Fibroblast of skin of scalp (primary cell): ENCODE measurements at regions not wholly inside any gene's neighbourhood (a gene's known extent, or its start where the extent isn't known, plus 50 kb on each side); places are given as distances from the start of the nearest gene placed in this dataset.
"Not testable (repeated sequence)": the region's sequence is repeated elsewhere in the genome, so short reads cannot be mapped to it uniquely, and the experiment has no call there.

Experiments used
- DNase-seq: peaks from one replicate; pipeline ENCODE4 v3.0.0-alpha.2; 2013

DNA sequence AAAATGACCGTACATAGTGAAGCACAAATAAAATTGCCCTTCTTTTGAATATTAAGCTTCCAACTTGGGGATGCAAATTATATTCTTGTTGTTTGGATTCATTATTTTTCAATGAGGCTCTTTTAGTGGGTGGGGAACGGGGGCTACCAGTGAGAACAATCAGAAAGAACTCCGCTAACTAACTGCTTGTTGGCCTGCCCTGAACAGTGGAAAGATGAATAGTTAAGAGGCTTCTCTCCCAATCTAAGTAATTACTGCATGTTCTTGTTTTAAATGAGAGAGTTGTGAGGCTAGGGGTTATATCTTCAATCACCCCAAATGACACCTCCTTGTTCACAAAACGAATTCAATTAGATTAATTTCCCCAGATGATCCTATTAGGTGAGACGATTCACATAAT, 322.0 kb downstream of the FAT3 start:
- DNase-seq: no peak

DNA sequence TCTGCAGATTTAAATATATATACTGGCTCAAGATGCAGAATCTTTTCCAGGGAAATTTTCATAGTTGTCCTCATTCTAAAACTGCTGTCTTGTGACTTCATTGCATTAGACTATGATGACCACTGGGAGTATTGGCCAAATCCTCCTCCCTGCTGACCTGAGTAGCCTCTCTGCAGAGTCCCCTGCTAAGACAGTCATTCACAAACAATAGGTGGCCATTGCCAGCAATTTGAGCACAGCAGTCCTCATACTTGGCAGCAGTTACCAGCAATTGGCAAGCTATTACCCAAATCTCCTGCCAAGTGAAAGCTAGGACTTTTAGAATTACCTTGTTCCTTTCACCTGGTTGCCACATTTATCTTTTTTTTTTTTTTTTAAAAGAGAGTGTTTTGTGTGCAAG, 325.8 kb downstream of the FAT3 start:
- DNase-seq: no peak

DNA sequence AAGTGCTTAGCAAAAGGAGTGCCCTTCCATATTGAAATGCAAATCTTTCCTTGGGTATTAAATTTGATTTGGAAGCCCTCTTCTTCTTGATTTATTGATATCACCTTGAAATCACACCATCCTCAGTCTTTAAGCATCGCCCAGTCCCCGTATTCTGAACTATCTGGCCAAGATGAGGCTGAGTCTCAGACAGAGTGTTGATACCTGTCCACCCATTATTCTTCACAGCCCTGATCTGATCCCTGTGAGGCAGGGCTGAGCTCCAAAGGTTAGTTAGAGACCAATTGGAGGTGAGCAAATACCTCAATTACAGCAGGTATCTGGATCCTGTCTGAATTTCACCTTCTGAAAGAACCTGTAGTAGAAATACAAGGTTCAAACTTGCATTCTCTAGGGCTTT, 326.3 kb downstream of the FAT3 start:
- no peak for DNase-seq

DNA sequence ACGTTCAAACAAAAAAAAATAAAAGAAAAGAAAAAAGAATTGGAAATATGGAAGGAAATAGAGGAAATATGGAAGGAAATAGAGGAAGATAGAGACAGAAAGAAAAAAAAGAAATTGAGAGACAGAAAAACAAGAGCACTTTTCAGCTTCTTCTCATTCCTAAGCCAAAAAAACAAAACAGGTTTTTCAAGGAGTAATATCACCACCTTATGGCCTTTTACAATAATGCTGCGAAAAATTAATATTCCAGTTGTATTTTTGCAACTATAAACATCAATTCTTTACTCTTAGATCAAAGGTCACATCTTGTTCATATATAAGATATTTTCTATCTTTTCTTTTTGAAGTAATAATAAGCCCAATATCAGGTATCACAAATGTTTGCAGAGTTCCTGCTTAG, 328.3 kb downstream of the FAT3 start:
- peak; percentile 21 for DNase-seq

DNA sequence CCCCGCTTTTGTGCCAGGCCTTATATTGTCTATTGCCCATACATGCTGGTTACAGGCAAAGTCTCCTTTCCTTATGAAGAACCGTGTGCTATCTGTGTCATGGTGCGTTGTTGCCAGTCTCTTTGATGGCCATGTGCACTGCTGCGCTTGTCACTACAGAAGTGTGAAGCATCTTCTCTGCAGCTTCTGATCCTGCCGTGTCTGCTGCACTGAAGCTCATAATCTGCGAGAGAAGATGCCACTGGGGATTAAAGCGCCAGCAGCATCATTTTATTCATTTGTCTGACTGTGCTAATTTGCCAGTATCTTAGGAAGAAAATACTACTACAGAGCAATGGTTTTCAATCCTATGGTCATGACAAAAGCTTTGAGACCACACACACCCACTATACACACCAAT, 330.1 kb downstream of the FAT3 start:
- DNase-seq: no peak

DNA sequence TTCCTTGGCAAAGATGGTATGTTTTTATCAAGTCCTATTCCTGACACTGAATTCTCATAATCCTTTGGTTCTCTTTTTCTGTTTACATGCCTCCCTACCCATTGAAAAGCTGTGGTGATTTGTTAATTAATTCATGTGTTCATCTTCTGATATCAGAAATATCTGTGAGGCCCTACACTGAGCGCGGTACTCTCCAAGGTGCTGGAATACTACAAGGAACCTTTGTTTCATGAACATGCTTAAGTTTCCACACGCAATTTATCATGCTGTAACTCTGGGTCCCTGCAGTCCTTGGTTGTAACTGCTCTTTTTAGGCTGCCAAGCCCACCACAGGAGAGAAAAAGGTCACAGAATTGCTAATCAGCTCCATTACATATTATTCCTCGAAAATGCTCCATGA, 331.8 kb downstream of the FAT3 start:
- DNase-seq: peak; percentile 50

DNA sequence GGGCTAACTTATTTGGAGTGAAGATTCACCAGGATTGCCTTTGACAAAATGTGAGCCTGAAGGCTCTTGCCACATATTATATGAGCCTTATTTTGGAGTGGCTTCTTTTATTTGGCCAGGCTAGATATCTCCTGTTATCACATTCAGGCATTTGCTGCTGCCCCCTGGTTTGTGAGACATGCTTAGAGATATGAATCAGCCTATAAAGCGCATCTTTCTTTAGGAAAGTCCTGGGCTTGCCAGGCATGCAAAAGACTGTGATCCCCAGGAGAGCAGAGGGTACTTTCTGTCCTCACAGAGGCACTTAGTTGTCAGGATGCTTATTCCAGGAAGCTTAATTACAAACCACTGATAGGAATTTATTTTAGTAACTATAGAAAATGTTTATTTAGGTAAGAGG, 333.3 kb downstream of the FAT3 start:
- DNase-seq: peak; percentile 4

DNA sequence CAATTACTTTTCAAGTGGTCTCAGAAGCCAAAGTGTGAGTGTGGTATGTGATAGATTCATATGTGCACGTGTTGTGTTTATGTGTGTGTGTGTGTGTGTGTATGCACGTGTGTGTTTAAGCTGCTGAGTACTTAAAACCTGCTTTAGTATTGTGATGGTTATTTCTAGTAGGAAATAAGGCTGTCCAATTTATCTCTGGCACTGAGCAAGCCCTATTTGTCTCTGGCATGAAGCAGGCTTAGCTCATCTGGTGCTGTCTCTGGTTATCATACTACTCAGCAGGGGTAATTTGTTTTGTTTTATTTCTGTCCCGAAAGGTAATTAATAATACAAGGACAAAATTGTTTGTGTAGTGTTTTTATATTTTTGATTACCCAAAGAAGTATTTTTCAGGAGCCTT, 333.7 kb downstream of the FAT3 start:
- DNase-seq: no peak

DNA sequence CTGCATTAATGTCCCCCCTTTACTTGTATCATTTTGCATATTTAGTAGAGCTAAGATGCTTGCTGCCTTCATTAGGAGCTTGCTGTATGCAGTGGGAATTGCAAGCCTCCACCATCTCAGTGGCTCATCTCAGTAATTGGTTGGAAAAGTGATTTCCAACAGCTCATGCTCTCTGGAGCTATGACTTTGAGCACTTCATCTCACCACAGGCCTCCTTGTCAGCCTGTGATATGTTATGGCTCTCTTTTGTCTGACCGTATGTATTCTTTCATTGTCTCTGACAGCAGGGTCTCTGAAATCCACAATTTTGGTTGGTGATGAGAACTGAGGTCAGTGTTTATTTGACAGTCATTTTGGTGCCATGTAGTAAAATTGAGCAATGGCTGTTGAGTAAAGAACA, 345.1 kb downstream of the FAT3 start:
- no peak for DNase-seq

DNA sequence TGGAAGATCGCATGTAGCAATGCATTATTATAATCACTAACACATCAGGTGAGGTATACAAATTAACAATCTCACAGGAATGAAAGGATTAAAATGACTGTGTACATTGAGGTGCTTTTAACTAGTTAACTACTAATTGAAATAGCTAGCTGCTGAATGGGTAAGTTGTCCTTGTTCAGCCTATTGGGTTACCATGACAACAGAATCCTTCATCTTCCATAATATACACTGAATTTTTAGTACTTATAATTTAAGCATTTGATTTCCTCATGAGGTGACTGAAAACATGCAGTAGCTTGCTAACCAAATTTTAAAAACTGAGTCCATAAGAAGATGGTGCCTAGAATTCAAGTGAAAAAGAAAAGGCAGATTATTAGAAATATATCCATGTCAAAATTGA, 347.9 kb downstream of the FAT3 start:
- DNase-seq: no peak

DNA sequence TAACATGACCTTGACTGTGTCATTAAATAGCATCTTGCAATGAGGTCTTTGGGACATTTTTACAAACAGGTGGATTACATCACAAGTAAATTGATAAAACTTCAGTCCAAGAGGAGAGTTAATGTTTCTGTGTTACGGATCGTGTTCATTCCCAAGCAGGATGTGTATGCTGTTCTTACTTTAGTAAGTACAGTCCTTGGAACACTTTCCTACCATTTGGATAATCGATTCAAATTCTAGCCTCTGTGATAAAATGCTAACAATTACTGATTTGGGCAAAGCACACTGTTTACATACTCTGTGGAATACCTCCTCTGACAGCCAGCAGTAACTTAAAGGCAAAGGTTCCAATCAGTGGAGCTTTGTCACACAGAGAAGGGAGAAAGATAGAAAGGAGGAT, 351.7 kb downstream of the FAT3 start:
- no peak for DNase-seq

DNA sequence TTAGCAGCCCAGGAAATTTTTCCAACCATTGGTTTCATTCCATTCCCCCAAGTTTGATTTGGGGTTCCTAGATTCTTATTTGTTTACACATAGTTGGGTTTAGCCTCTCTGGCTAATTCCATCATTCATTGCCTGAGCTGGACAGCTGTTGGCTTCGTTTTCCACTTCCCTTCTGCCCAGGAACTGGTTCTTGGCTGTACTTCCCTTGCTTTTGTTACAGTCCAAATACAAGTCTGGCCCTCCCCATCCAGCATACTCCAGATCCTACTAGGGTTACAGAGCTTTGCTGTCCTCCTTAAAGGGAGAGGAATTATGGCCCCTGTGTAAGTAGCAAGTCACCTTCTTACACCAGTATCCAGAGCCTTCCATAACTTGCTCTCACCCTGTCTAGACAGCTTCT, 356.3 kb downstream of the FAT3 start:
- no peak for DNase-seq

DNA sequence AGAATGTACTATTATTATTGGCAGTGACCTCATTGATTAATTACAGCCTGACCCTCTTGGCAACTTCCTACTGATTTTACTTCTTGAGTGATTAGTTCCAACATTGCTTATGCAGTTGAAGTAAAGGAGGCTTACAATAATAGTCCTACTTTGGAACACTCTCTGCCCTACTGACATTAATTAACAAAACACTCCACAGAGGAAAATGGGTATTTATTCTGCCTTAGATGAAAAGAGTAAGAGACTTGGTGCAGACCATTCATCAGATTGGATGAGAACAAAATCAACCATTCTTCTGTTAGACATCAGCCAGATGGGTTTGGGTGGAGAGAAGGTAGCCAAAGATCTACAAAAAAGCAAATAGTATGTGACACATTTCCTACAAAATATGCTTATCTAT, 363.8 kb downstream of the FAT3 start:
- DNase-seq: no peak

DNA sequence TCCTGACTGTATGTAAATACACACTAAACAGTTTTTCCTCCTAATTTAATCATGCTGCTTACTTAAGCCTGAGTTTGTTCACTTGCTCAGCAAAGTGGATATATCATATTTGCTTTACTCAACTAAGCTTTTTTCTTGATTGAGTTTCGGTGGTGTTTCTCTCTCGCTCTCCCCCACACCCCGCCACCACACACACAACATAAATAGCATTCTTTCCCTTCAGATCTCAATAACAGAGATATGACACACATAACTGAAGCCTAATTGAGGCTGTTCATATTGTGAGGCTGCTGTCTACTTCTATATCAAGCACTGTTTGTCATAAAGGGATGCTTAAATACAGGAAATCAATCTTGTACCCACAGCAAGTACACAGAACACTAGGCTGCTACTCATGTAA, 364.9 kb downstream of the FAT3 start:
- no peak for DNase-seq

DNA sequence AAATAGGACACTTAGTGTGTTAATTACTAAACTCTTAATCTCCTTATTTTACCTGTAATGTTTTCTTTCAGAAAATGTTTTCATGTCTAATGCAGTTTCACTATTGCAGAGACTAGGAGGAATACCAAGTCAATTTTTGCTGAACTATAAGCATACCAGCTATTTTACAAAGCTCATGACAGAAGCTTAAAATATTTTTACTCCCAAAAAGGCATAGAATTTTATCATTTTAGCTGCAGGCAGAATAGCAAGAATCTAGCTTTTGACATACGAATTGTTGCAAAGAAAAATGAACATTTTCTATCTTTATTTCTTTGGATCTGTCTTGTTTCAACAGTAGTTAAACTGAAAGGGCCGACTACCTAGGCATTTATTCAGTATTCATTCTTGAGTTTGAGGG, 366.9 kb downstream of the FAT3 start:
- no peak for DNase-seq

DNA sequence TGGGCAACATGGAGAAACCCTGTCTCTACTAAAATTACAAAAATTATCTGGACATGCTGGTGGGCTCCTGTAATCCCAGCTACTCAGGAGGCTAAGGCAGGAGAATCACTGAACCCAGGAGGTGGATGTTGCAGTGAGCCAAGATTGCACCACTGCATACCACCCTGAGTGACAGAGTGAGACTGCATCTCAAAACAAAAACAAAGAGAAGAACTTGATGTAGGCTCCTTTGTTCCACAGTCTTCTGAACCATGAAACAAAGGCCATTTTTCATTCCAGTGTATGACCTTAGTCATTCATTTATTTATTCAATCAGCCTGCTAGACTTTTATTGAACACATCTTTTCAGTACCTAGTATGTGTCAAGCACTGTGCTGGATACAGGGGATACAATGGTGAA, 369.6 kb downstream of the FAT3 start:
- DNase-seq: no peak

DNA sequence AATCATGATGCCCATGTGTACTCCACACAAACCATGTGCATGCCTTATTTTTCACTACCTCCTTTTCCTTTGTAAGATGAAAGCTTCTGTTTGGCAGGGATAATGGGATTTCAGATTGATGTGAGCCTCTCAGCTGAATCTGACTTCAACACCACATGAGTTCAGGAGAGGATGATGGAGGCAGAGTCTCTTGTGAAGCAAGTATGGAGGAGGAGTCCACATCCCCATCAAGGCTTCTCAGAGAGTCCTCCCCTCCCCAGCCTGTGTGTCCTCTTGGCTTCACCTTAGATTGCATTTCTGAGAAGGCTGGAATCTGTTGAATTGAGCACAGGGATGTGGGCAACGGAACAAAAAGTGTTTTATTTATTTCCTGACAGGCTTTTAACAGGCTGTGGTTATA, 370.4 kb downstream of the FAT3 start:
- DNase-seq: no peak

DNA sequence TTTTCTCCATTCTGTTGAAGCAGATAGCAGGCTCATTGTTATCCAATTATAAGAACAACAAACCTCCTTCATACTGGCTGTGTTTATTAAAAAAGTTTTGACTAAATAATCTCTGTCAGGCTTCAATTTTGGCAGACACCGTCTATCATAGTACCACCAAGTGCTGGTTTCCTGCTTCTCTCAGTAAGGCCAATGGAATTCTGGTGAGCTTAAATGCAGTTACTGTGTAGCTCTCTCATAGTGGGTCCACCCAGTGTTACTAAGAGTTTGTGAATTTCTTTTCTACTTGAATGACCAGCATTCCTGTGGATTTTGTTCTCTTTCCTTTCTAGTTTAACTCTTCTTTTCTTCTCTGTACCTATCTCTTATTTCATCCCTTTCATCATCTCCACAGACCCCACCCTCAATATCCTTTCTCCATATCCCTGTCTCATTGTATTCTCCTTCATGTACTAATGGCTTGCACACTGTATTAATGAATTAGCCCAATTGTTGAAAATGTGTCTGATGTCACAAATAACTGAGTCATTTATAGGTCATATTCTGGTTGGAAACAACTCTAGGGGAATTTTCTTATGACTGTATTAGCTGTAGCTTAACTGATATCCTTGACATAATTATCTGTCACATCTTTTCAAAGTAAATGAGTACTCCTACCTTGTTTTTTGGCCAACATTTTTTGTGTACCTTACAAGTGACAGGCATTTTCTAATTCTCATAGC, 372.1 kb downstream of the FAT3 start:
- DNase-seq: peak; percentile 38

DNA sequence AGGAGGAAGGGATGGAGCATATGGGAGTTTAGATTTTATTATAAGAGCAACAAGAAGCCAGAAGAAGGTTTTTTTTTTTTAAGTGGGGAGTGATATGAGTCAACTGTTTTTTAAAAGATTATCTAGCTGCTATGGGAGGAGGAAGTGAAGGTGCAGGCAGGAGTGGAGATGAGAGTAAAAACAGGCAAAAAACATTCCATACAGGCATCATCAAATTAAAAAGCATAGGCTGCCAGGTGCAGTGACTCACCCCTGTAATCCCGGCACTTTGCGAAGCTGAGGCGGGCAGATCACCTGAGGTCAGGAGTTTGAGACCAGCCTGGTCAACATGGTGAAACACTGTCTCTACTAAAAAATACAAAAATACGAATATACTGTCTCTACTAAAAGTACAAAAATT, 368.4 kb upstream of the MTNR1B start:
- no peak for DNase-seq

DNA sequence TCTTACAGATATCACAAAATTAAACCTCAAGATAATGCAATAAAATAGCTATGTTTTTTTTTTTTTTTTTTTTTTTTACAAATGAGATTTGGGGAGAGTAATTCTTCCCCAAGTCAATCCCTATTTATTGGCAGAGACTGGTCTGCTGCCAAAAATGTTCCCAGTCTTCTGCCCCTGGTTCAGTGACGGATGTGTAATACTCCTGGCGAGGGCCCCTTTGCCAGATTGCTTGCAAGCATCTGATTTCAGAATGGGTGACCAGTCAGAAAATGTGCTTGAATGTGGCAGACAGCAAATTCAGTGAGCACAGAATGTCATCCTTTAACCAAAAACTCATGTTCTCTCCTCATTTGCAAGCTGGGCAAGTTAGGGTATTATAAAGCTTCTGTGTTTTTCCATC, 363.8 kb upstream of the MTNR1B start:
- DNase-seq: no peak

DNA sequence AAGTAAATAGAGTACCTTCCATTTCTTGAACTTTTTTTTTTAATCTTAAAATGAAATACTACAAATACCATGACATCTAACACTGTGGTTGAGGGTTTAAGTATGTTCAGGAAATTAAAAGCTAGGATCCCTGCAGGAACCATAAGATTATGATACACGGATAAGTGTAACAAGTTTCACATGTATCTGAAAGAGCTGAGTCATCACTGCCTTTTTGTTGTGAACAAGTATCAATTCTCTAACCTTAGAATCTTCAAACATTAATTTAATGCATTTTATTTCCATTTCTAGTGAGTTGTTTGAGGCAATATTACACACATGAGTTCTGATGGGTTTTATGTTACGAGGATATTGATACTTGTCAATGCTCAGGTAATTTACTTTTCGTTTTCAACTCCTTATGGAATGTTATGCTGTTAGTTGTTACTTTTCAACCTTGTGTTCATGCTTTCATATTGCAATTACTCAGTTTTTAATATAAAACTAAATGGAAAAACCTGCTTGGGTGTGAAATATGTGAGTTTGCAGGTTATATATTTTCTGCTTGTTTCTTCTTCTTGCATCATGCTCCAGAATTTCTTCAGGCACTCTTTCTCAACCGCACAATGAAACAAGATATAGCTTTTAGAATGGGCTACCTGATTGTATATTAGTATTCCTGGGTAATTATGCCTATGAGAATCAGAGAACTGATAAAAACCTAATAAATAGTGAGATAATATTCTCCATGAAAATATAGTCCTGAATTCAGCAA, 361.3 kb upstream of the MTNR1B start:
- DNase-seq: no peak

DNA sequence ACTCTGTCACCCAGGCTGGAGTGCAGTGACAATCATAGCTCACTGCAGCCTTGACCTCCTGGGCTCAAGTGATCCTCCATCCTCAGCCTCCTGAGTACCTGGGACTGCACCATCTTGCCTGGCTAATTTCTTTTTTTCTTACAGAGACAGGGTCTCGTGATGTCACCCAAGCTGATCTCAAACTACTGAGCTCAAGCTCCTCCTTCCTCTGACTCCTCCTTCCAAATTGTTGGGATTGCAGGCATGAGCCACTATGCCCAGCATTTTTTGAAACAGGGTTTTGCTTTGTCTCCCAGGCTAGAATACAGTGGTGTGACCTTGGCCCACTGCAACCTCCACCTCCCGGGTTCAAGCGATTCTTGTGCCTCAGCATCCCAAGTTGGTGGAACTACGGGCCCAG, 358.3 kb upstream of the MTNR1B start:
- no peak for DNase-seq

DNA sequence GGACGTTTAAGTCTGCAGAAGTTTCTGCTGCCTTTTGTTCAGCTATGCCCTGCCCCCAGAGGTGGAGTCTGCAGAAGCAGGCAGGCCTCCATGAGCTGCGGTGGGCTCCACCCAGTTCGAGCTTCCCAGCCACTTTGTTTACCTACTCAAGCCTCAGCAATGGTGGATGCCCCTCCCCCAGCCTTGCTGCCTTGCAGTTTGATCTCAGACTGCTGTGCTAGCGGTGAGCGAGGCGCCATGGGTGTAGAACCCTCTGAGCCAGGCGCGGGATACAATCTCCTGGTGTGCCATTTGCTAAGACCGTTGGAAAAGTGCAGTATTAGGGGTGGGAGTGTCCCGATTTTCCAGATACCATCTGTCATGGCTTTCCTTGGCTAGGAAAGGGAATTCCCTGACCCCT, 351.4 kb upstream of the MTNR1B start:
- DNase-seq: not testable (repeated sequence)

DNA sequence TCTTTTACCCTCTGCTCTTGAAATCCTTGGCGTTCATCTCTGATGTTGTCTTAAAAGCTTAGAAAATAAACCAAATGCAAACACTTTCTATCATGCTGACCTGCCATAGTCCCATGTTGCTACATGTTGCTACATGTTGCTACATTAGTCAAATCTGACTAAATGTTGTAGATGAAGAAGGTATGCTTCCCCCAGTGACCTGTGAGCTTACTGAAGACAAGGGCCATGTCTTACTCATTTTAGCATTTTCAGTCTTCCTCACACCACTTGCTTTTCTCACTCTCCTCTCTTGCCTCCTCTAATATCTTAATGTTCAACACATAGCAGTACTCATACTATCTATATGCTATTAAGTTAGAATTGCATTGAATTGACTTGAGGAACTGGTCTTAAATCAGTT, 346.4 kb upstream of the MTNR1B start:
- no peak for DNase-seq

DNA sequence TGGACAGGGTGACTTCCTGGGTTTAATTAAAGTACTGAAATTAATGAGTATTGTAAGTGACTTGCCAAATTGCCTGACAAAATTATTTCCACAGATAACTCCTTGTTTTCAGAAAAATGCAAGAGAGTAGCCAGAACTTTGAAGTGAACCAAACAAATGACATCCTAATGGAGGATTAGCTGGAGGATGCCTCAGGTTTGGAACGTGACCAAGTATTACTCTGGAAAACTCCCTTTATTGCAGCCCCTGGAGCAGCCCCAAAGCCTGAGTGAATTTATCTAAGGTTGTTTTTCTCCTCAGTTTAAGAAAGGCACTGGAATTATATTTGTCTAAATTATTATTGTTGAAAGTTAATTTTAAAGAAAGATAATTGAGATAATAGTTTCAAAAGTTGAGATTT, 343.6 kb upstream of the MTNR1B start:
- no peak for DNase-seq
